ENCODE measurements at regions not wholly inside any gene's neighbourhood (a gene's known extent, or its start where the extent isn't known, plus 50 kb on each side); places are given as distances from the start of the nearest gene placed in this dataset.

GRCh38 chr2:22634167-22634566, 750.8 kb upstream of the KLHL29 start:
- Histone ChIP-seq H3K9me2 (replicated peaks; ENCODE audit: insufficient read depth, low read length) (0 out of 2 replicates have a peak, but pooled peaks cover 3% of the 10 kb centered on the region), H3K9ac (ENCODE audit: low read length) (no peak overlapping the region), H3K36me3 (ENCODE audit: low read length) (no peaks in the 10 kb centered on the region), H3F3A (ENCODE audit: insufficient read depth) (no peaks in the 10 kb centered on the region), H3K4me3 (ENCODE audit: insufficient read depth, low read length, poor library complexity, severe bottlenecking) (no peak overlapping the region), H3K9me3 (ENCODE audit: insufficient read depth, low read length) (no peaks in the 10 kb centered on the region), H3K4me2 (ENCODE audit: low read depth, low read length, poor library complexity, severe bottlenecking) (no peak overlapping the region), H3K27me3 (ENCODE audit: low read length) (no peaks in the 10 kb centered on the region), H2AFZ (ENCODE audit: low read depth, low read length, severe bottlenecking) (no peak overlapping the region), H3K27ac (ENCODE audit: low read depth, low read length) (no peak overlapping the region), H3K79me2 (ENCODE audit: insufficient read depth, low read length) (no peaks in the 10 kb centered on the region), H4K20me1 (ENCODE audit: low read depth, low read length) (no peaks in the 10 kb centered on the region)
- TF ChIP-seq CTCF (IDR thresholded peaks at IDR 0.05; ENCODE audit: insufficient read depth, low read length, poor library complexity, severe bottlenecking) = no peak
- no peak for TF ChIP-seq EZH2phosphoT487 (conservative IDR thresholded peaks at IDR 0.05; ENCODE audit: low read length)

GRCh38 chr2:22656426-22656825, 728.6 kb upstream of the KLHL29 start:
- Histone ChIP-seq H4K20me1 (ENCODE audit: low read depth, low read length) (no peaks in the 10 kb centered on the region), H3K27me3 (ENCODE audit: low read length) (no peaks in the 10 kb centered on the region), H2AFZ (ENCODE audit: low read depth, low read length, severe bottlenecking) (no peak overlapping the region), H3K79me2 (ENCODE audit: insufficient read depth, low read length) (no peaks in the 10 kb centered on the region), H3K27ac (ENCODE audit: low read depth, low read length) (no peak overlapping the region), H3K9me3 (ENCODE audit: insufficient read depth, low read length) (no peaks in the 10 kb centered on the region), H3K9ac (ENCODE audit: low read length) (no peak overlapping the region), H3K4me2 (ENCODE audit: low read depth, low read length, poor library complexity, severe bottlenecking) (no peak overlapping the region), H3K36me3 (ENCODE audit: low read length) (no peaks in the 10 kb centered on the region), H3K9me2 (replicated peaks; ENCODE audit: insufficient read depth, low read length) (no peaks in the 10 kb centered on the region), H3F3A (ENCODE audit: insufficient read depth) (no peaks in the 10 kb centered on the region), H3K4me3 (ENCODE audit: insufficient read depth, low read length, poor library complexity, severe bottlenecking) (no peak overlapping the region)
- no peak for TF ChIP-seq EZH2phosphoT487 (conservative IDR thresholded peaks at IDR 0.05; ENCODE audit: low read length)
- no peak for TF ChIP-seq CTCF (IDR thresholded peaks at IDR 0.05; ENCODE audit: insufficient read depth, low read length, poor library complexity, severe bottlenecking)

GRCh38 chr2:22673529-22673928, 711.5 kb upstream of the KLHL29 start:
- Histone ChIP-seq H3K79me2 (ENCODE audit: insufficient read depth, low read length) (no peaks in the 10 kb centered on the region), H4K20me1 (ENCODE audit: low read depth, low read length) (no peaks in the 10 kb centered on the region), H2AFZ (ENCODE audit: low read depth, low read length, severe bottlenecking) (no peak overlapping the region), H3K36me3 (ENCODE audit: low read length) (no peaks in the 10 kb centered on the region), H3K9me2 (replicated peaks; ENCODE audit: insufficient read depth, low read length) (no peaks in the 10 kb centered on the region), H3K4me2 (ENCODE audit: low read depth, low read length, poor library complexity, severe bottlenecking) (no peak overlapping the region), H3K4me3 (ENCODE audit: insufficient read depth, low read length, poor library complexity, severe bottlenecking) (no peak overlapping the region), H3K9me3 (ENCODE audit: insufficient read depth, low read length) (no peaks in the 10 kb centered on the region), H3F3A (ENCODE audit: insufficient read depth) (no peaks in the 10 kb centered on the region), H3K27me3 (ENCODE audit: low read length) (no peaks in the 10 kb centered on the region), H3K27ac (ENCODE audit: low read depth, low read length) (no peak overlapping the region), H3K9ac (ENCODE audit: low read length) (no peak overlapping the region)
- TF ChIP-seq CTCF (IDR thresholded peaks at IDR 0.05; ENCODE audit: insufficient read depth, low read length, poor library complexity, severe bottlenecking) (no peak), EZH2phosphoT487 (conservative IDR thresholded peaks at IDR 0.05; ENCODE audit: low read length) (no peak)
